ENCODE measurements at regions not wholly inside any gene's neighbourhood (a gene's known extent, or its start where the extent isn't known, plus 50 kb on each side); places are given as distances from the start of the nearest gene placed in this dataset.

DNA sequence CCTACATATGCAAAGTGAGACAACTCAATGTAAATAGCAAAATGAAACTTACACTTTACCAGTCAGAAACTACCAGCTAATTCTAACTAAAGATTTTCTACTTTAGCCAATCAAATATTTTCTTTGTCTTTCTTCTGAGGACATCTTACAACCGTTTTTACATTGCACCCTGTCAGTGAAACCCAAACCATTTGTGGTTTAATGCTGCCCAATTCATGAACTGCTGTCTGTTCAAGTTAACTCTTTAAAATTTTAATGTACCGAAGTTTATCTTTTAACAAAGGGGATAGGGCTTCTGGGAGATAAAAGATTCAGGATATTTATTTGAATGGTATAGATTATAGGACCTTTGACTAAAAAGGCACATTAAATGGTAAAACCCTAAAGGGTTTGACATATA is 121.3 kb upstream of the HDDC2 start:
- Histone ChIP-seq H3K27me3 (no peaks in the 10 kb centered on the region), H3K36me3 (no peaks in the 10 kb centered on the region), H3K4me3 (no peak overlapping the region), H3K27ac (no peak overlapping the region), H3K9me3 (no peaks in the 10 kb centered on the region), H3K4me1 (no peaks in the 10 kb centered on the region)
- DNase-seq (ENCODE audit: low spot score) = no peak
- no peak for TF ChIP-seq CTCF (IDR thresholded peaks at IDR 0.05)

GRCh38 chr6:125431971-125432370 is 130.2 kb upstream of the HDDC2 start:
- no peaks in the 10 kb centered on the region for H3K9me3 ChIP-seq
- no peak overlapping the region for H3K4me3 ChIP-seq
- H3K4me1 ChIP-seq = no peaks in the 10 kb centered on the region
- no peaks in the 10 kb centered on the region for H3K27me3 ChIP-seq
- H3K36me3 ChIP-seq = no peaks in the 10 kb centered on the region
- no peak for TF ChIP-seq CTCF (IDR thresholded peaks at IDR 0.05)
- DNase-seq (ENCODE audit: low spot score) = no peak
- H3K27ac ChIP-seq = no peak overlapping the region

DNA sequence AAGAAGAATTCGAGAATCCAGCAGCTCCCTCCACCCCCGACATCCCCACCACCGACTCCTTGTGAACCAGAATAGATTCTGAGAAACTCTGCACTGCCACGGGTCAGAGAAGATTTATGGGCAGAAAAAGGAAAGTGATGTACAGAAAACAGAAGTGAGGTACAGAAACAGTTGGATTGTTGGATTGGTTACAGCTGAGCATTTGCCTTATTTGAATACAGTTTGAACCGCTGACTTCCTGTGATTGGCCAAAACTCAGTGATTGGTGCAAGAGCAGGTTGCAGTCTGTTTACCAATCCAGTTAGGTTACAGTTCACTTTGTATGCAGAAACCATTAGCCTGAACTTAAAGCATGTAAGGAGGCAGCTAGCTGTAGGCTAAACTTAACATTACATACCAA is 131.2 kb upstream of the HDDC2 start:
- Histone ChIP-seq H3K27ac (no peak overlapping the region), H3K36me3 (no peaks in the 10 kb centered on the region), H3K4me3 (no peak overlapping the region), H3K9me3 (no peaks in the 10 kb centered on the region), H3K27me3 (no peaks in the 10 kb centered on the region), H3K4me1 (no peaks in the 10 kb centered on the region)
- no peak for TF ChIP-seq CTCF (IDR thresholded peaks at IDR 0.05)
- DNase-seq (ENCODE audit: low spot score) = no peak

DNA sequence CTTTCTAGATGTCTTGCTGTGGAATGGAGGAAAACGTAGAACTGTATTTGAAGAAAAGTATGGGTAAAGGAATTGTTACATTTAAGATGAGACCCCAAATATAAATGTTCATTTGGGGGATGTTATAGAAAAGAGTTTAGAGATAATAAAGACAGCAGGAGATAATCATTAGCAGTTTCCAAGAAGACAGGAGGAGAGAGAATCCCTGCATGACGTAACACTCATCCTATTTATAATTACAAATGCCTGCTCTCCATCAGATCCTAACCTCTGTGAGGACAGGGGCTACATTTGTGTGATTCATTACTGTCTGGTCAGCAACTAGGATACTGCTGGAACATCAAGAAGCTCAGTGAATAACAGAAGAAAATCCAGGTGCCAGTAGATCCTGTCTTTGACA is 133.0 kb upstream of the HDDC2 start:
- no peaks in the 10 kb centered on the region for H3K4me1 ChIP-seq
- no peak overlapping the region for H3K27ac ChIP-seq
- no peak overlapping the region for H3K4me3 ChIP-seq
- TF ChIP-seq CTCF (IDR thresholded peaks at IDR 0.05) = no peak
- H3K27me3 ChIP-seq = no peaks in the 10 kb centered on the region
- no peaks in the 10 kb centered on the region for H3K36me3 ChIP-seq
- DNase-seq (ENCODE audit: low spot score) = no peak
- no peaks in the 10 kb centered on the region for H3K9me3 ChIP-seq

- TF ChIP-seq CTCF (IDR thresholded peaks at IDR 0.05) = no peak
- H3K9me3 ChIP-seq = no peaks in the 10 kb centered on the region
- H3K27ac ChIP-seq = no peak overlapping the region
- H3K4me1 ChIP-seq = peaks cover 0 to 3% of the 10 kb centered on the region in 2 donors
- no peak for DNase-seq (ENCODE audit: low spot score)
- no peak overlapping the region for H3K4me3 ChIP-seq
- H3K36me3 ChIP-seq = no peaks in the 10 kb centered on the region
- no peaks in the 10 kb centered on the region for H3K27me3 ChIP-seq
Measured at GRCh38 chr6:125439512-125439911, 137.7 kb upstream of the HDDC2 start.

All from right atrium auricular region (tissue), 2 donors.